ENCODE measurements at regions not wholly inside any gene's neighbourhood (a gene's known extent, or its start where the extent isn't known, plus 50 kb on each side); places are given as distances from the start of the nearest gene placed in this dataset.

- TF ChIP-seq L3MBTL2 (conservative IDR thresholded peaks at IDR 0.05) (no peak), ELF4 (IDR thresholded peaks at IDR 0.05) (no peak), TARDBP (IDR thresholded peaks at IDR 0.05) (no peak), FOXK2 (IDR thresholded peaks at IDR 0.05) (no peak), BHLHE40 (IDR thresholded peaks at IDR 0.05; ENCODE audit: borderline replicate concordance) (no peak), SUZ12 (IDR thresholded peaks at IDR 0.05) (no peak), FOXM1 (IDR thresholded peaks at IDR 0.05; ENCODE audit: borderline replicate concordance) (no peak), SP1 (IDR thresholded peaks at IDR 0.05) (no peak)
Observed at GRCh38 chr4:30191902-30192301, 528.3 kb upstream of the PCDH7 start.

All from HEK293T (cell line).